Progenitor cell of endocrine pancreas (in vitro differentiated cells): ENCODE measurements at regions not wholly inside any gene's neighbourhood (a gene's known extent, or its start where the extent isn't known, plus 50 kb on each side); places are given as distances from the start of the nearest gene placed in this dataset.

Source experiments
- DNase-seq: peaks from one replicate; pipeline ENCODE4 v3.0.0; 2021; ENCODE audit warnings: low spot score; ENCODE audit not compliant: unreplicated experiment
- H3K27ac Mint-ChIP-seq: 2 replicates; pipeline ENCODE4 v1.8.0; 2021; ENCODE audit warnings: mild to moderate bottlenecking, moderate library complexity, mixed read lengths
- H3K27me3 Mint-ChIP-seq: 2 replicates; pipeline ENCODE4 v1.8.0; 2021; ENCODE audit warnings: mixed read lengths
- H3K36me3 Mint-ChIP-seq: 2 replicates; pipeline ENCODE4 v1.8.0; 2022; ENCODE audit warnings: mixed read lengths; ENCODE audit not compliant: insufficient read depth
- H3K4me1 Mint-ChIP-seq: 2 replicates; pipeline ENCODE4 v1.8.0; 2021; ENCODE audit warnings: low read depth, mixed read lengths
- H3K4me3 Mint-ChIP-seq: 2 replicates; pipeline ENCODE4 v1.8.0; 2021; ENCODE audit warnings: low read depth, mild to moderate bottlenecking, moderate library complexity, mixed read lengths
- H3K9me3 Mint-ChIP-seq: 2 replicates; pipeline ENCODE4 v1.8.0; 2021; ENCODE audit warnings: low read depth, mixed read lengths
- CTCF ChIP-seq: fragments of 200-600 bp; sonication (generic); IDR thresholded peaks from one replicate; pipeline ENCODE4 v1.5.0; 2021; ENCODE audit warnings: antibody characterized with exemption, mild to moderate bottlenecking; ENCODE audit not compliant: unreplicated experiment

DNA sequence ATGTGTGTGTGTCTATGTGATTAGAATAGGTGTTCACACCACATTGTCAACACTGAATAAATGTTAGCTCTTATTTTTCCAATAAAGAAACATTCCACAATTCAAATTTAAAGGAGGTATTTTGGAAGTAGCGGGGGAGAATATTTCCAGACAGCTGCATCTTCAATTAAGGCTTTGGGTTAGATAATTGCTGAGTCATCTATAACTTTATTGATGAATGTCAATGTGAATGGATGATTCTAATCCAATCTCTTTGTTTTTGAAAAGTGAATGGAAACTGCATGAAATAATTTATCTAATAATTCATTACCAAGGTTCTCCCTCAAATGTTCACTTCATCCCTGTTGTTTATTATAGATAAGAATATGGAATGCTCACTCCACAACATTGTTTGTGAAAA, 625.2 kb downstream of the IRS1 start:
- no peak overlapping the region for H3K4me3 Mint-ChIP-seq
- H3K4me1 Mint-ChIP-seq = peaks cover 8% of the 10 kb centered on the region
- peaks cover 5% of the 10 kb centered on the region for H3K9me3 Mint-ChIP-seq
- H3K36me3 Mint-ChIP-seq = no peaks in the 10 kb centered on the region
- DNase-seq = no peak
- no peak for TF ChIP-seq CTCF
- H3K27me3 Mint-ChIP-seq = no peaks in the 10 kb centered on the region
- H3K27ac Mint-ChIP-seq = no peak overlapping the region

DNA sequence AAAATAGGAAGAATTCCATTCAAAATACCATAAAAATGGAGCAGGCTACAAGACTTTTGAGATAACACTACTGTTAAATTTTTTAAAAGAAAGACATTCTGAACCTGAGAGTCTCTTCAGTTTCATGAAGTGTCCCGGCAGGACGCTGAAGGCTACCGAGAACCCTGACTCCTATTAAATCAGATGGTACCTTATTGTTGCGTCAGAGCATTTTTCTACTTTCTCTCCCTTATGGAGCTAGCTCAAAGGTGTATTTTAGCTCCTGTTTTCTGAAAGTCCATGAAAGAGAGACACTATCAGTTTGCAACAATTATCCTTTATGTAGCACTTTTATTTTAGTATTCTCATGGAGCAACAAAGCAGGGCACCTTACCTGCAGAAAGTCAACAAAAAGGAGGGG, 626.7 kb downstream of the IRS1 start:
- no peaks in the 10 kb centered on the region for H3K27me3 Mint-ChIP-seq

GRCh38 chr2:226172309-226172708, 627.3 kb downstream of the IRS1 start:
- H3K4me1 Mint-ChIP-seq = peaks cover 7% of the 10 kb centered on the region
- no peaks in the 10 kb centered on the region for H3K9me3 Mint-ChIP-seq
- H3K36me3 Mint-ChIP-seq = no peaks in the 10 kb centered on the region
- H3K27me3 Mint-ChIP-seq = no peaks in the 10 kb centered on the region
- TF ChIP-seq CTCF = no peak
- no peak for DNase-seq
- no peak overlapping the region for H3K4me3 Mint-ChIP-seq
- no peak overlapping the region for H3K27ac Mint-ChIP-seq

More for the DNA sequence above, 626.7 kb downstream of the IRS1 start:
- Mint-ChIP-seq H3K9me3 (no peaks in the 10 kb centered on the region), H3K4me1 (peaks cover 7% of the 10 kb centered on the region), H3K27ac (no peak overlapping the region), H3K4me3 (no peak overlapping the region), H3K36me3 (no peaks in the 10 kb centered on the region)
- no peak for TF ChIP-seq CTCF
- no peak for DNase-seq

GRCh38 chr2:226169751-226170581, 629.7 kb downstream of the IRS1 start:
- no peak for TF ChIP-seq CTCF
- no peak for DNase-seq
- Mint-ChIP-seq H3K9me3 (no peaks in the 10 kb centered on the region), H3K36me3 (no peaks in the 10 kb centered on the region), H3K27ac (no peak overlapping the region), H3K4me3 (no peak overlapping the region), H3K4me1 (peaks cover 7% of the 10 kb centered on the region), H3K27me3 (no peaks in the 10 kb centered on the region)

DNA sequence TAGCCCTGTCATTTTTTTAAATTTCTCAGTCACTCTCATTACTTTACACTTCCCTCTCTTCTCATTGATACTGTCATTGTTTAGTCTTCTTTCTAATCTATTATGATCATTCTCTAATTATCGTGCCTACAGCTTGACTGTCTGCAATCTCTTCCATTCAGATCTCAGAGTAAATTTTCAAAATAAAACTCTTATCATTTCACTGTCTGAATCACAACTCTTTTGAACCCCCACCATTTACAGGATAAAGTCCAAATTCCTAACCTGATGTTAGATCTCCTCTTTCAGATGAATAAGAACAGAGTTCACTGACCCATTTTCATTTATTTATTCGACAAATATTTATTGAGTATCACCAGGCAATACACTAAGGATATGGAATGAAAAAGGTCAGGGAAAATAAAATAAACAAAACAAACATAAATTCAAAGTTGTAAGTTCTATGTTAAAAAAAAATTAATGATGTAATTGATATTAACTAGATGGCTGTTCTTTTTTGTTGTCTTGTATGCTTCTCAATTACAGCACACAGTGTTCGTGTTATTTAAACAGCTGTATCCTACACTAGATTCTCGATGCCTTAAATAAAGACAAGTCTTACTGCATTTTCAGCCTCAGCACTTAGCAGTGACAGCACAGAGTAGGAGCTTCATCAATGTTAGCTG, 631.0 kb downstream of the IRS1 start:
- H3K27ac Mint-ChIP-seq = no peak overlapping the region
- H3K27me3 Mint-ChIP-seq = no peaks in the 10 kb centered on the region
- peaks cover 5% of the 10 kb centered on the region for H3K4me1 Mint-ChIP-seq
- TF ChIP-seq CTCF = no peak
- H3K4me3 Mint-ChIP-seq = no peak overlapping the region
- no peaks in the 10 kb centered on the region for H3K36me3 Mint-ChIP-seq
- H3K9me3 Mint-ChIP-seq = no peaks in the 10 kb centered on the region
- DNase-seq = no peak
